Smooth muscle cell (in vitro differentiated cells): ENCODE measurements at regions not wholly inside any gene's neighbourhood (a gene's known extent, or its start where the extent isn't known, plus 50 kb on each side); places are given as distances from the start of the nearest gene placed in this dataset.

Source experiments
- DNase-seq: peaks from one replicate; lab custom pipeline; 2025; ENCODE audit not compliant: unreplicated experiment; lab: John Stamatoyannopoulos, UW
- H2AFZ ChIP-seq: fragments of 200-600 bp; sonication (generic); 2 replicates; pipeline ENCODE4 v1.6.0; 2016; ENCODE audit warnings: antibody characterized with exemption, low read depth, mild to moderate bottlenecking
- H3F3A ChIP-seq: fragments of 200-600 bp; sonication (generic); 2 replicates; pipeline ENCODE4 v1.6.0; 2017; ENCODE audit warnings: antibody characterized with exemption, low read depth
- H3K27ac ChIP-seq: fragments of 200-600 bp; sonication (generic); 2 replicates; pipeline ENCODE4 v1.5.1; 2016; ENCODE audit warnings: low read depth, mild to moderate bottlenecking
- H3K27me3 ChIP-seq: fragments of 200-600 bp; sonication (generic); 2 replicates; pipeline ENCODE4 v1.6.1; 2016; ENCODE audit warnings: low read depth, mild to moderate bottlenecking
- H3K36me3 ChIP-seq: fragments of 200-600 bp; sonication (generic); 2 replicates; pipeline ENCODE4 v1.5.1; 2016; ENCODE audit warnings: low read depth
- H3K4me1 ChIP-seq: fragments of 200-600 bp; sonication (generic); 2 replicates; pipeline ENCODE4 v1.5.1; 2016; ENCODE audit warnings: low read depth
- H3K4me2 ChIP-seq: fragments of 200-600 bp; sonication (generic); 2 replicates; pipeline ENCODE4 v1.6.0; 2016; ENCODE audit warnings: mild to moderate bottlenecking
- H3K4me3 ChIP-seq: fragments of 200-600 bp; sonication (generic); 2 replicates; pipeline ENCODE4 v1.5.1; 2016; ENCODE audit warnings: mild to moderate bottlenecking
- H3K79me2 ChIP-seq: fragments of 200-600 bp; sonication (generic); 2 replicates; pipeline ENCODE4 v1.6.0; 2016; ENCODE audit warnings: low read depth, mild to moderate bottlenecking
- H3K9ac ChIP-seq: fragments of 200-600 bp; sonication (generic); 2 replicates; pipeline ENCODE4 v1.6.0; 2016; ENCODE audit warnings: low read depth
- H3K9me3 ChIP-seq: fragments of 200-600 bp; sonication (generic); replicated peaks from 2 replicates; pipeline ENCODE4 v1.5.1; 2016; ENCODE audit warnings: low read depth
- H4K20me1 ChIP-seq: fragments of 200-600 bp; sonication (generic); 2 replicates; pipeline ENCODE4 v1.6.0; 2016; ENCODE audit warnings: low read depth
- WGBS: methylation state at CpG from one replicate; pipeline ENCODE4 v1.1.7; 2016; ENCODE audit warnings: low lambda C conversion rate; 5-methylcytosine and 5-hydroxymethylcytosine counted together
- TF ChIP-seq, protein P1 (sequence below): fragments of 200-600 bp; sonication (generic); IDR thresholded peaks from 2 replicates; pipeline ENCODE4 v1.5.1; 2017; ENCODE audit warnings: borderline replicate concordance, mild to moderate bottlenecking, antibody characterized with exemption; ENCODE audit not compliant: insufficient read depth, poor library complexity, severe bottlenecking

DNA sequence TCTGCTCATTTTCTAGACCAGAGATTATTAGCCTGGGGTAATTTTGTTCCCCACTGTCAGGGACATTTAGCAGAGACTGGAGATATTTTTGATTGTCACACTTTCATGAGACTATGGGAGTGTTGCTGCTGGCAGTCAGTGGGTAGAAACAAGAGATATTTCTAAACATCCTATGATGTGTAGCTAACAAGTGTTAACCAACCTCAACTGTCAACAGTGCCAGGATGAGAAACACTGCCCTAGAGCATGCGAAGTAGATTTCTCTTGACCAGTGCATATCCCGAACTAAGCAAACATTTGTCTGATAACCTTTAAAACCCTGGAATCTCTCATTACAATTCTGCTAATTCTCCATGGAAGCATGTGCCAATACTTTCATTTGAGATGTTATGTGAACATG, 607.4 kb upstream of the TMPRSS15 start:
- Histone ChIP-seq H3K4me1 (no peaks in the 10 kb centered on the region), H2AFZ (no peak overlapping the region), H3K27ac (no peak overlapping the region), H3K9ac (no peak overlapping the region), H3K4me2 (no peak overlapping the region), H3K9me3 (no peaks in the 10 kb centered on the region), H3K4me3 (no peak overlapping the region), H3K36me3 (no peaks in the 10 kb centered on the region), H3K27me3 (no peaks in the 10 kb centered on the region), H3K79me2 (no peaks in the 10 kb centered on the region), H3F3A (no peaks in the 10 kb centered on the region), H4K20me1 (no peaks in the 10 kb centered on the region)
- WGBS: 86% methylated on average over 2 of the region's 2 CpGs
- TF ChIP-seq, protein P1, sequence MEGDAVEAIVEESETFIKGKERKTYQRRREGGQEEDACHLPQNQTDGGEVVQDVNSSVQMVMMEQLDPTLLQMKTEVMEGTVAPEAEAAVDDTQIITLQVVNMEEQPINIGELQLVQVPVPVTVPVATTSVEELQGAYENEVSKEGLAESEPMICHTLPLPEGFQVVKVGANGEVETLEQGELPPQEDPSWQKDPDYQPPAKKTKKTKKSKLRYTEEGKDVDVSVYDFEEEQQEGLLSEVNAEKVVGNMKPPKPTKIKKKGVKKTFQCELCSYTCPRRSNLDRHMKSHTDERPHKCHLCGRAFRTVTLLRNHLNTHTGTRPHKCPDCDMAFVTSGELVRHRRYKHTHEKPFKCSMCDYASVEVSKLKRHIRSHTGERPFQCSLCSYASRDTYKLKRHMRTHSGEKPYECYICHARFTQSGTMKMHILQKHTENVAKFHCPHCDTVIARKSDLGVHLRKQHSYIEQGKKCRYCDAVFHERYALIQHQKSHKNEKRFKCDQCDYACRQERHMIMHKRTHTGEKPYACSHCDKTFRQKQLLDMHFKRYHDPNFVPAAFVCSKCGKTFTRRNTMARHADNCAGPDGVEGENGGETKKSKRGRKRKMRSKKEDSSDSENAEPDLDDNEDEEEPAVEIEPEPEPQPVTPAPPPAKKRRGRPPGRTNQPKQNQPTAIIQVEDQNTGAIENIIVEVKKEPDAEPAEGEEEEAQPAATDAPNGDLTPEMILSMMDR: no peak
- DNase-seq: no peak

DNA sequence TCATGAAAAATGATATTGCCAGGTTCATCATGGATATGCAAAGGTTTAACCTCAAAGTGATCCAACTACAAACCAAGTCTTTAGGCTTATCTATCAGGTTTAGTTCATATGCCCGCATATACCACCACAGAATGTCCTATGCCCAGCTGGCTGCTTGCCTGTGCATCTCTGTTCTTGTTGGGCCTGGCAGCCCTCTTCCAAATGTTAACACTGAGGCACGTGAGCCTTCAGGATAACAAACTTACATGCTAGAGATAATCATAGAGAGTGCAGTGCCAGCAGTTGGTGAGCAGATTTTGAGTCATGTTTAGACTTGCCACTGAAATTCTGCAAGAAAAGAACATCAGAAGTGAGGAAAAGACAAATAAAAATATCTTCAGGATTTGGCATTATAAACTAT, 607.9 kb upstream of the TMPRSS15 start:
- H3K36me3 ChIP-seq: no peaks in the 10 kb centered on the region
- H3F3A ChIP-seq: no peaks in the 10 kb centered on the region
- H3K4me3 ChIP-seq: no peak overlapping the region
- H2AFZ ChIP-seq: no peak overlapping the region
- no peak overlapping the region for H3K9ac ChIP-seq
- no peak for DNase-seq
- no peak overlapping the region for H3K4me2 ChIP-seq
- H3K9me3 ChIP-seq: no peaks in the 10 kb centered on the region
- 93% methylated on average over 2 of the region's 2 CpGs for WGBS
- no peaks in the 10 kb centered on the region for H3K27me3 ChIP-seq
- H3K4me1 ChIP-seq: no peaks in the 10 kb centered on the region
- no peaks in the 10 kb centered on the region for H4K20me1 ChIP-seq
- TF ChIP-seq, protein P1: no peak
- no peaks in the 10 kb centered on the region for H3K79me2 ChIP-seq
- H3K27ac ChIP-seq: no peak overlapping the region

DNA sequence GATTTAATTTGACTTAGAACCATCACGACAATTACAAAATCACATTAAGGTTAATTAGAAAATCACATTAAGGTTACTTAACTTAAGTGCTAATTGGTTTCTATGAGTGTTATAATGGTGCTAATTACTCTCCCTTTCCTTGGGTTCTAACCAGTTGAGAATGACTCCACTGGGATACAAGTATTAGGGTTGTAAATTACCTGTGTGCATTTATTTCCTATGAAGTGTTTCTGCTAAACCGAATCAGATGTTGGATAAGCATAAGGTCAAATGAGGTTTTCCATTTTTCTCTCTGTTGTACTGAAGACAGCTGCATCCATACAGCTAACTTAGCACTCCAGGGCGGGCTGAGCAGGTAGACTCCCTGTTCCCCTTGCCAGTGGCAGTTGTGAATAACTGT, 610.3 kb upstream of the TMPRSS15 start:
- TF ChIP-seq, protein P1: no peak
- WGBS: 88% methylated on average over 3 of the region's 3 CpGs
- H3K9me3 ChIP-seq: no peaks in the 10 kb centered on the region

DNA sequence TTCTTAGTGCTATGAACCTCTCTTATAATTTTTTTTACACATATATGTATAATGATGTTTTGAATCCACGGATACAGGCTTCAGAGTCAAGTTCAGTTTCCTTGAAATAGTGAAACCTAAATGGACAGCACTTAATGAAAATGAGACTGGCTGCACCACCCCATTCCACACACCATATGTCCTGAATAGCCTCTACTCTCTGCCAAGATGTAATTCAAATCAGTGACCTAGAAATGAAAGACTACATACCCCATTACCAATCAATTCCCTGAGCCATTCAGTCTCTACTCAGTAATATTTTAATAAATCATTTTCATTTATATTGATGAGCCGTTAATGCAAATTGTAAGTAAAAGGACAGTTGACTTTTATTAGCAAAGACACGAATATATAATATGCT, 614.9 kb upstream of the TMPRSS15 start:
- Histone ChIP-seq H3K27ac (no peak overlapping the region), H3K36me3 (no peaks in the 10 kb centered on the region), H3K9me3 (no peaks in the 10 kb centered on the region), H3K4me2 (no peak overlapping the region), H3K4me1 (no peaks in the 10 kb centered on the region), H3K9ac (no peak overlapping the region), H3K27me3 (no peaks in the 10 kb centered on the region), H2AFZ (no peak overlapping the region), H3K79me2 (no peaks in the 10 kb centered on the region), H3F3A (no peaks in the 10 kb centered on the region), H3K4me3 (no peak overlapping the region), H4K20me1 (no peaks in the 10 kb centered on the region)
- WGBS: 80% methylated on average over 3 of the region's 3 CpGs
- no peak for DNase-seq
- TF ChIP-seq, protein P1: no peak

More for the DNA sequence above, 610.3 kb upstream of the TMPRSS15 start:
- H3K4me1 ChIP-seq: no peaks in the 10 kb centered on the region
- H4K20me1 ChIP-seq: no peaks in the 10 kb centered on the region
- H3K9ac ChIP-seq: no peak overlapping the region
- no peaks in the 10 kb centered on the region for H3K36me3 ChIP-seq
- H3F3A ChIP-seq: no peaks in the 10 kb centered on the region
- H2AFZ ChIP-seq: no peak overlapping the region
- H3K79me2 ChIP-seq: no peaks in the 10 kb centered on the region
- DNase-seq: no peak
- H3K27me3 ChIP-seq: no peaks in the 10 kb centered on the region
- no peak overlapping the region for H3K4me3 ChIP-seq
- H3K4me2 ChIP-seq: no peak overlapping the region
- no peak overlapping the region for H3K27ac ChIP-seq
